ENCODE measurements at regions not wholly inside any gene's neighbourhood (a gene's known extent, or its start where the extent isn't known, plus 50 kb on each side); places are given as distances from the start of the nearest gene placed in this dataset.

DNA sequence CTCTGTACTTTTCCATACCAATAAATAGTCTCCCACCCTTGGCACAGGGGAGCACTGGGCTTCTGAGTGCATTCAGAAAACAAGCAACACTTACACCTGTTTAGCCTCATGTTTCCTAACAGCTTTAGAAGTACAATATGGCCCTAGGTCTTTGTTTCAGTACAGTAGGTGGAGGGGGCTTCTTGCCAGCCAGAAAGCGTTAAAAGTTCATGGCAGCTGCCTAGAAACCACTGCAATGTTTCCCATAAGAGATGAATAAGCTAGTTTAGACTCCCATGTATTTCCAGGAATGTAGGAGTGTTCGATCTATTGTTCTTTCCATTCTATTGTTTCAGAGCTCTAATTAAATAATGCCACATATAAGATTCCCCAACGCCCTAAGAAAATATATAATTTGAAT is 444.8 kb downstream of the ARHGEF28 start:
- DNase-seq, result no peak

DNA sequence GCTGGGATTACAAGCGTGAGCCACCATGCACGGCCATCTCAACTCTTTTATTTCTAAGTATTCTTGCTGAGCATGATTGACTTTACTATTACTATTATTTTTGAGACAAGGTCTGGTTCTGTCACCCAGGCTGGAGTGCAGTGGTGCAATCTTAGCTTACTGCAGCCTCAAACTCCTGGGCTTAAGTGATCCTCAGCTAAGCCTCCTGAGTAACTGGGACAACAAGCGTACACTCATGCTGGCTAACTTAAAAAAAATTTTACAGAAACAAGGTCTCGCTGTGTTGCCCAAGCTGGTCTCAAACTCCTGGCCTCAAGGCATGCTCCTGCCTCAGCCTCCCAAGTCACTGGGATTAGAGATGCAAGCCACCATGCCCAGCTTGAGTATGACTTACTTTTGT is 443.7 kb downstream of the ARHGEF28 start:
- no peak for DNase-seq

DNA sequence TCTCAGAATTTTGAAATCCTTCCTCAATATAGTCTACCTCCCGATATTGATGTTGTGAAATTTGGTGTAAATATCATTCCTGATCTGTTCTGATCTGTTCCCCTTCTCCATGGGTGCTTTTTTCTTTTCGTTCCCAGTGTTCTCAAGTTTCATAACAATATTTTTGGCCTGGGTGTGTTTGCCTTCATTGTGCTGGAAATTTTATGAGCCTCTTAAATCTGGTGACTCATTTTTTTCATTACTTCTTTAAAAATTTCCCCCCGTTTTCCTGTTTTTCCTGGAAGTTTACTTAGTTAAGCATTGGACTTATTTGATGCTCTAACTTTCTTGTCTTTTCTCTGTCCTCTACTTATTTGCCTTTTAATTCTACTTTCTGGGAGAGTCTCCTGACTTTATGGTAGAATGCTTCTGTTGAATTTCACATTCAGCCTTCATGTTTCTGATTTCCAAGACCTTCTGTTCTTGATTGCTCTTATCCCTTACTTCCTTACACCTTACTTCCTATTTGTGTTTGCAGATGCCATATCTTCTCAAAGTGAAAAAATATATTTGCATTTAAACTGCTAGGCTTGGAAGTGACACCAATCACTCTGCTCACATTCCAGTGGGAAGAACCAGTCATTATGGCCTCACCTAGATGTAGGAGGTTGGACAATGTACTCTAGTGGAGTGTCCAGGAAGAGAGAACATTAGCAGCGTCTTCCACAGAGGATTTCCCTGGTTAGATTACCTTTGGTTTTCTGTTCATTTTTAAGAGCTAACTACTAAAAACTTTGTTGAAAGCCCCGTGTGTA is 441.9 kb downstream of the ARHGEF28 start:
- DNase-seq, result peak; percentile 41

DNA sequence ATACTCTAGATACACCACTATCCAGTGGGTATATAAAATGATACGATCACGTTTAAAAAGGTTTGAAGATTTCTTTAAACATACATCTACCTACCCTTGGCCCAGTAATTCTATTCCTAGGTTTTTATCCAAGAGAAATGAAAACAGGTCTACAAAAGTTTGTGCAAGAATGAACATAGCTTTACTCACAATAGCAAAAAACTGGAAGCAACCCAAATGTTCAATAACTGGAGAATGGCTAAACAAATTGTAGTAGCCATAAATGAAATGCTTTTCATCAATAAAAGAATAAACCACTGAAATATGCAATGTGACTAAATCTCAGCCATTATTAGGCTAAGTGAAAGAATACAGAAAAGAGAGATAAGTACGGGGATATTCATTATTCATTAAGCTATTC is 438.9 kb downstream of the ARHGEF28 start:
- no peak for DNase-seq

DNA sequence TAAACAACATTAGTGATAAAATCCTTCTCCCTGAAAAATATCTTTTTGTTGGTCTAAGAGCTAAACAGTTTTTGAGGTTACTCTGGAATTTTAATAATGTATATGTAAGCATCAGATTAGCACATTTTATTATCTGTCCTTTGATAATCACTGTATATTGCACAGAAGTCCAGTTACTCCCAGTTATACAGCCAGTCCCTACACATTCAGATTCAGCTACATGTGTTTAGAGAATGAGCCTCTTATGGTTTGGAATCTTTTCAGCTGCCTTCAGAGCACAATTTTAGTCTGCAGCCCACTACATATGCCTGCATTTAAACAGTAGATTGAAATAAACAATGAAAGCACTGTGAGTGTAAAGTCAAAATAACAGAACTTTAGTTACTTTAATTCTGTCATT is 438.2 kb downstream of the ARHGEF28 start:
- no peak for DNase-seq

DNA sequence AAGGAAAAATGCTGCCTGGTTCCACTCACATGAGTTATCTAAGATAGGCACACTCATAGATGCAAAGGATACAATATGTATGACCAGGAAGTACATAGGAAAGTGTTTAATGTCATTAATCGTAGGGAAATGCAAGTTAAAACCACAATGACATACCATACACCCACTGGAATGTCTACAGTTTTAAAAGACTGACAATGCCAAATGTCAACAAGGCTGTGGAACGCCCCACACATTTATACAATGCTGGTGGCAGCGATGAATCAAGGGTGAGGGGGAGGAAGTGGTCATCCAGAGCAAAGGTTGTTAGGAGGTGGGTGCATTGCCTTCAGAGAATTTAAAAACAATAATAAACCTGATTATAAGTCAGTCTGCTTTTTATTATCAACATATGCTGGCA is 437.8 kb downstream of the ARHGEF28 start:
- DNase-seq, result peak; percentile 8

GRCh38 chr5:74063346-74063745 is 437.4 kb downstream of the ARHGEF28 start:
- DNase-seq, result no peak

- no peak for DNase-seq
Observed at GRCh38 chr5:74061292-74061691, 435.3 kb downstream of the ARHGEF28 start.

DNA sequence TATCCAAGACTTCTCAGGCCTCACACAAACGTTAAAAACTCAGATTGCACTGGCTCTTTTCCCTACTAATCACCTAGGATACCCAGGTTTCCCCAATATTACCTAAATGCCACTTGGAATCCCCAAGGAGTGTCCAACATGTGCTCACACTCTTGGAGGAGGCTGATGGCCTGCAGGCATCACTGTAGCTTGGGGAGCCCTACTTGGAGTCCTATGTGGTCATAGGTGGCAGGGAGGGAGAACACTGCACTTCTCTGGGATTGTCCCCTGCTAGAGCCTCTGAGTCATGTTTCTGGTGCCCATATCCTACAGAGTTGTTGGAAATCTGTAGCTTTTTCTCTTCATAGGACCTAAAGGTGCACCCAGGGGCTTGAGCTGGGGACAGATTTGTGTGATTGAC is 433.7 kb downstream of the ARHGEF28 start:
- DNase-seq, result no peak

- peak; percentile 42 for DNase-seq
Observed at GRCh38 chr5:74056789-74057164, 430.8 kb downstream of the ARHGEF28 start.

GRCh38 chr5:74056107-74056788 is 430.3 kb downstream of the ARHGEF28 start:
- DNase-seq, result no peak

DNA sequence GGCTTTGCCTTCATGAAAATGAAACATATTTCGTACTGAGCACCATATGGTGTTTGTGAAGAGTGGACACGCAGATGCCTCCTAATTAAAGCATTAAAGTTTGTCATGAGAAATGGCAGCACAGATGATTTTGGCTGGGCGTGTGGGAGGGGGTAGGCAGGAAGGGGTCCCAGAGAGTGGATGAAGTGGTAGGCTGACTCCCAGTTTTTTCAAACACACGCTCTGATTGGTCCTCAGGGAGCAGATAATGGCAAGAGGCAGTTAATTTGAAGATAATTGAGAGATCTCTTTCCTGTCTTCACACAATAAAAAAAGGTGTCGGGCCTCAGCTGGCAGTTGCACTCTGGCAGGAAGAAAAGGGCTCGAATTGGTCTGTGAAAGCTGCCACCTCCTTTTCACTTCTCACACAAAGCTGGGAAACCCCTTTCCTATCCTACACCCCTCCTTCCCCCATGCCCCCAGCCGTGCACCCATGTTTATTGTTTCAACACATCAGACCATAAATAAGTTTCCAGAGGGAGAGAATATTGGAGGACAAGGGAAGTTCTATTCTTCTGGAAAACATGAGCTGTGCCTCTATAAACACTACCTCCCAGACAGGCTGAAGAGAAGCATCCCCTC is 429.6 kb downstream of the ARHGEF28 start:
- DNase-seq, result no peak

DNA sequence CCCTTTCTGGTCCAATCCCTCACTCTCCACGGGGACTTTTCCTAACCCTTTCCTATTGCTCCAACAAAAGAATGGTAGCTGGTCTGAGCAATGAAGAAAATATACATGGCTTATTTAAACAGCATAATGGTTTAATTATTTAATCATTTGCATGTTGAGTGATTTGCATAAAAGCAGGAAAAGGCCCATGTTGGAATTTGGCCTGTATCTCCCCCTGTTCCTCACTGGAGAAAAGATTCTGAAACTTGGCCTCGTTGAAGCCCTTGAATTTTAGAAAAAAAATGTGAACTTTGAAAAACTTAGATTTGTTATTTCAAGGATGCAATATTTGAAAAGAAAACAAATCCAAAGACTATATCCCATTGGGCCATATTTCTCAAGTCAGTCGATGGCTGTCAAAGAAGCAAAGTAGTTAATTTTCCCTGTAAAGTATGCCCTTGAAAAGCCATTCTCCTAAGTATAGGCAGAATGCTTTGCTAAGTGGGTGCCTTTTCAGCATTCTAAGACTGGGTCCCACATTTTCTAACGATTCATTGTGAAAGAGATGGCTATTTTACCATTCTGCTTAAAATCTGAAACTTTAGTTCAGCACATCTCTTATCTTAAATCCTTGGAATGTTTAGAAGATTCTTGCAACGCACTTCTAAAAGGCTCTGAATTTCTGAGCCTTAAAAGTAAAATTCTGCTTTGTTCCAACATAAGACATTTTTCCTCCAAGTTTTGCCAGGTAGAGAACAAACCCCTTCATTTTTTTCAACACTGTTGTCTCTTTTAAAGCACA is 428.8 kb downstream of the ARHGEF28 start:
- DNase-seq, result no peak

GRCh38 chr5:74054139-74054538 is 428.1 kb downstream of the ARHGEF28 start:
- no peak for DNase-seq

DNA sequence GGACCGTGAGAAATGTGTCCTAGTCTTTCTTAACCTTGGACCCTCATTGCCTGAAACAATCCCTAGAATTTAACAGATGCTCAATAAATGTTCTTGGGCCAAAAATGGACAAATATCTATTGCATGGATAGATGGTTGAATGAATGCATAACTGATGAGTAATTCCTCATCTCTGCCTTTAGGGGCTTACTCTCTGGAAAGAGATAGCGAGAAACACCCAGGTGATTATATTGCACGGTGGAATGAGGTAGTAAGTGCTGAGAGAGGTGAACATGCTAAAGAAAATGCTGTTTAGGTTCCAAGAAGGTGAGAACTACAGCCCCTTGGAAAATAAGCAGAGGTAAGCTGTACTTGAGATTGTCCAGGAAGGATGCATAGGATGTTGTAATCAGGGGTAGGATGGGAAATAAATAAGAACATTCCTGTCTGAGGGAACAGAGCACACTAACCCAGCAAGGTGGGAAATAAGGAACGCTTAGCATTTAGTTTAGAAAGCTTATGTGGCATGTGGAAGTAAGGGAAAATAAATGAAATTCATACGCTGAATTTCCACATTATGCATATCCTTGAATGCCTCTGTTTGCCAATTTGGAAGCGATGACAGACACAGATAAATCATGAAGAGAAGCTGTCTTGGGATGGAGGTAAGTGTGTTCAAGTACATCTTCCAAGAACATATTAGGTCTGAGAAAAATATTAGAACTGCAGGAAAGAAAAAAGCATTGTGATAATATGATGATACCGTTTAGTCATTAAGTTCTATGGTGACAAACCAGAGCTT is 426.6 kb downstream of the ARHGEF28 start:
- DNase-seq, result no peak

DNA sequence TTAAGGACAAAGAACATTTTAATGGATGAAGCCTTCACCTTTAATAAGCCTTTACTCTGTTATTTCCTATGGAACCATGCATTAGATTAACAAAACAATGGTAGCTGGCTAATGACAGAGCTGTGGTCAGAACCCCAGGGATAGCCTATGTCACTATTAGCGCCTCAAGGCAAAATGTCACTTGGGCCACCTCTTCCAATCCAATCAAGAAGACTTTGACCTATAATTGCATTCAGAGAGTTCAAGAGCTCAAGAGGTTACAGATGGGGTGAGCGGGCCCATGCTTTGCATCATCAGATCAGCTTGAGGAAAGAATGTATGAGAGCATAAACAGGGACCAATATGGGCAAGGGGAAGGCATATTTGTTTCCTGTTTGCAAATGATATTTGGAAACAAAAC is 425.1 kb downstream of the ARHGEF28 start:
- no peak for DNase-seq

DNA sequence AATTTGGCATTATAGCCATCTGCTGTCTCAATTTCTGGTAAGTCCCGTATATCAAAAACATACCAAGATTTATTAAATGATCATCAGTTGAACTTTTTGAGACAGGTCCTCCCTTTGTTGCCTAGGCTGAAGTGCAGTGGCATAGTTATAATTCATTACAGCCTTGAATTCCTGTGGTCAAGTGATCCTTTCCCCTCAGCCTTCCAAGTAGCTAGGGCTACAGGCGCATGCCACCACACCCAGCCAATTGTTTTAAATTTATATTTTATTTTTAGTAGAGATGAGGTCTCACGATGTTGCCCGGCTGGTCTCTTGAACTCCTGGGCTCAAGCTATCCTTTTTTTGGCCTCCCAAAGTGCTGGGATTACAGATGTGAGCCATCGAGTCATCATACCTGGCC is 418.9 kb downstream of the ARHGEF28 start:
- no peak for DNase-seq

DNA sequence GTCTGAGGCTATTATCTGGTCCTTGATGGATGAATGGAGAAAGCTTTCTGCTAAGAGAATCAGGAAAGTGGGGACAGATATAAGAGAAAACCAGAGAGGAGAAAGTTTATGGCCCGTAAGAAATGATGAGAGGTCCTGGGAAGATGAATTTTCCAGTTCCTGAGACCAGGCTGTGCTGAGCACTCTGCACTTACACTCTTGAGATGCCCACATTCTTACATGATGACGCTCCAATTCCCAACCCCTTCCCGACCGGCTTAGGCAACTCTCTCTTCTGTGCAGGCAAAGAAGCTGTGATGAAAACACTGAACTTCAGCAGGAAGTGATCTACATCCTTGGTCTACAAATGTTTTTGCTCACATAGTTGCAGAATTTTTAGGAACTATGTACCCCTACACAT is 417.0 kb downstream of the ARHGEF28 start:
- no peak for DNase-seq

- no peak for DNase-seq
Observed at GRCh38 chr5:74042559-74042958, 416.6 kb downstream of the ARHGEF28 start.

DNA sequence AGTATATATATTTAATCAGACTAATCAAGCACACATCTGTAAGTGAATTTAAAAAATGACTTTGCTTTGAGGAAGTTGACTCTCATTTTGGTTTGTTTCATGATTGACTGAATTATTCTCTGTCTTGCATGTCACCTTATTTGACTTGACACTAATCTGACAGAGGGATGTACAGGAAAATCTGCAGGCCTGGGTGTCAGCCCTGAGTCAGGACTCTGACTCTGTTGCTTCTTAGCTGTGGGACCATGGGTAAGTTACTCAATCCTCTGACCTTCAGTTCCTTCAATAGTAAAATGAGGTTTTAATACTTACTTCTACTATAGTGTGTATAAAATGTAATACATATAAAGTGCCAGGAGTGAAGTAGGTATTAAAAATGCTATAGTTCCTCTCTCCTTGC is 415.9 kb downstream of the ARHGEF28 start:
- no peak for DNase-seq

DNA sequence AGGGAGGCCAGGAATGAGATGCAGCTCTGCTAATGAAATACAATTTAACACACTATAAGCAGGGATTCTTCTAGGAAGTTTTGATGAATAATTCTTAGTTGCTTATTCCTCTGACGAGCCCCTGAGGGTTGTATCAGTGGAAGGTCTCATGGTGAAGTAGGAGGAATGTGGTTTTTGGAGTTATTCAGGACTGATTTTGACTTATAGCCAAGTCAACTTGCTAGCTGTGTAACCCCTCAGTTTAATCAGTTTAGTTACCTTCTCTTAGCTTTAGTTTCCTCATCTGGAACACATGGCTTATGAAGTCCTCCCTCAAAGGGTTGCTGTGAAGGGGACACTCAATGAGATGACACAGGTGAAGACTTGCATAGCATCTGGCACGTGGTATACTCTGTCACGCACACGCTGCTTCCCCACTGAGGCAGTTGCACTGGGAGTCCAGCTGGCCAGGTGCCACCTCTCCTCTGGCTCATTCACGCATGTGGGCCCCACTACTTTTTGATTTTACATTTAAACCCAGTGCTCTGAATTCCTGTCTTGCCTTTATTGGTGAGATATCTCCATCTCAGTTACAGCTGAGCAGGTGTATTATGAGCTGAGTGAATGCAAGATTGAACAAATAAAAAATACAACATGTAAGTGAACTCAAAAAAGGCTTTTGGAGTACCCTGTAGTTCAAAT is 415.0 kb downstream of the ARHGEF28 start:
- DNase-seq, result peak; percentile 63

DNA sequence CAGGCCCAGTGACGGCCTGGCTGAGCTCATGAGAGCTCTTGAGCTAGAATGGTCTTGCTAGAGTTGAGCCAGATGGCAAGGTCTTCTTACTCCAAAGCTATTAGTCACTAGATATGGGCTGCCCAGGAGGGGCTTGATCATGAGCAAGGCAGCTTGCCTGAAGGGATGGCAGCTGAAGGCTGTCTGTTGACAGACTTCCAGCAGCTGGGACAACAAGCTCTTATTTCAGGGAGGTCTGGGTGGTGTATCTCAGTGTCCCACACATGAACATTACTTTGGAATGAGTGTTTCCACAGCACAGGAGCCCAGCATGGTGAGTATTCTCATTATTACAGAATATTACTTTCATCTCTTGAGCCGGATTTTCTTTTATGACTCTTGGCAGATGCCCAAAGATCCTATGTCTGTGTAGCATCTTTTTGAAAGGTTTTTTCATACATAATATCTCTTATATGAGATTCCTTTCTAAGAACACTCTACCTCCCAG is 414.1 kb downstream of the ARHGEF28 start:
- peak; percentile 78 for DNase-seq

Measured in DMS53 (cell line).